HPDE6-E6E7 (cell line): ENCODE measurements at regions not wholly inside any gene's neighbourhood (a gene's known extent, or its start where the extent isn't known, plus 50 kb on each side); places are given as distances from the start of the nearest gene placed in this dataset.

Experiments
- DNase-seq: peaks from one replicate; pipeline ENCODE4 v3.0.0; 2011; ENCODE audit warnings: missing footprints; ENCODE audit errors: extremely low spot score

DNA sequence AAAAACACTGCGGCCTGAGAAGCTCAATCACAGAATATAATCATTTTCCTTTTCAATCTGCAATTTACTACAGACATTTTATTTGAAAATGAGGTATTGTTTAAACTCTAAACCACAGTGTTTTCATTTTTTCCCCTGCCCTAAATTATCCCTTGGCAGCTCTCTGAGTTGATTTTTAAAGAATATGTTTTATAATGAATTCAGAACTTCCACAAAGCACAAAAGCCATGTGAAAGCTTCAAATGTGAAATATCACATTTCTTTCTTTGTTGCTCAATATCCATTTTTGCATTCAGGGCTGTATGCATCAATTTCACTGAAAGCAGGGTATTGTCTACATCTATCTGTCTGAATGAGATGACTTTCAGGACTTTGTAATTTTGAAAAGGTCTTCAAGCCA is 813.6 kb upstream of the ALCAM start:
- DNase-seq = no peak

DNA sequence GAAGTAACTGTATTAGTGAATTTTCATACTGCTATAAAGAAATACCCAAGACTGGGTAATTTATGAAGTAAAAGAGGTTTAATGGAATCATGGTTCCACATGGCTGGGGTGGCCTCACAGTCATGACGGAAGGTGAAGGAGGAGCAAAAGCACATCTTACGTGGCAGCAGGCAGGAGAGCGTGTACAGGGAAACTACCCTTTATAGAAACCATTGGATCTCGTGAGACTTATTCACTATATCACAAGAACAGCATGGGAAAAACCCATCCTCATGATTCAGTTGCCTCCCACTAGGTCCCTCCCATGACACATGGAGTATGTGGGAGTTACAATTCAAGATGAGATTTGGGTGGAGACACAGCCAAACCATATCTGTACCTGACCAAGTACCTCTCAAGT is 812.3 kb upstream of the ALCAM start:
- DNase-seq = no peak

DNA sequence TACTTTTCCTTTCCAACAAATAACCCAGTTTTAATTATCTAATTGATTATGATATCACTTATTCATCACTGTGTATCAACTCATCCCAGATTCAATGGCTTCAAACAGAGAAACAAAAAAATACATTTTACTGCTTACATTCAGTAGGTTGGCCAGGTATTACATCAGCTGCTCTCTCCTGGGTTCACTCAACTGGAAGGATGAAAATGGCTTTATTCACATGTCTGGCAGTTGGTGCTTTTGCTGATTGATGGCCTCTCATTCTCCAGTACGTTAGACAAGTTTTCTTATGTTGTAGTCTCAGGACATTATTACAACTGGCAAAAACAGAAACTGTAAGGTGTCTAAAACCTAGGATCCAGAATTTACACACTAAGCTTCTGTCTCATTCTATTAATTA is 811.0 kb upstream of the ALCAM start:
- DNase-seq = no peak

DNA sequence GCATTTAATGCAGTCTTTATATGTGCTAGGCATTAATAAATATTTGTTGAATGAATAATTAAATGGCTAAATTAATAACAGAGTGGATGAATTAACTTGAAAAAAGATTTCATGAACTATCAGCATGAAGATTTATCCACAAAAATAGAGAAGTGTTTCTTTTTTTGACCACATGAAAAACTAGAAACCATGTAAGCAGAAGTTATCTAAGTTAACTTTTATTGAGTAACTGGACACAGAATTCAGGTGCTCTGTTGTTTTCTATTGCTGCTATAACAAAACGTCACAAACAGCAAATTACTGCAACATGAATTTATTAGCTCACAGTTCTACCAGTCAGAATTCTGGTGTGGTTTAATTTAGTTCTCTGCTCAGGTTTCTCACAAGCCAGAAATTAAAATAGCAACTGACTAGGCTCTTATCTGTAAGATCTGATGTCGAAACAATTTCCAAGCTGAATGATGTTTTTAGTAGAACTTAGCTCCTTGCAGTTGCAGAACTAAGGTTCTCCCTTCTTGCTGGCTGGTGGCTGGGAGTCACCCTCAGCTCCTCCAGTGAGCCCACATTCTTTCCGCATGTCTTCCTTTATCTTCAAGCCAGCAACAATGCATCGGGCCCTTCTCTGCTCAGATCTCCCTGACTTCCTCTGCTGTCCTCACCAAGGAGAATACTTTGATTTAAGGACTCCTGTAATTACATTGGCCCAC is 810.2 kb upstream of the ALCAM start:
- no peak for DNase-seq

DNA sequence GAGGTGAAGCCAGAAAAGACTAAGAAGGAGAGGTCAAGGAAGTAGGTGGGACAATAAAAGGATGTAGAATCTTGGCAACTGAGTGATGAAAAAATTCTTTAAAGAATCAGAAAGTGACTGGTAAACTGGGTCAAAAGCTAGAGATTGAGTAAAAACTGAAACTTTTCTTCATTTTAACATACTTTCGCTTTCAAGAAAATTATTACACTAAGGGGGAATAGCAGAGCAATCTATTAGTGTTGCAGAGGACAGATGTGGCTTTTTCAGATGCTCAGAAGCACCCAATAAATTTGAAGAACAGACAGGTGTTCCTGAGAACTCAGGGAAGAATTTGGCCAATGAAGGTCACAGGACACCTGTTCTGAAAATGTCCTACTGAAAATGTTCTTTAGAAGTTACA is 805.4 kb upstream of the ALCAM start:
- no peak for DNase-seq

DNA sequence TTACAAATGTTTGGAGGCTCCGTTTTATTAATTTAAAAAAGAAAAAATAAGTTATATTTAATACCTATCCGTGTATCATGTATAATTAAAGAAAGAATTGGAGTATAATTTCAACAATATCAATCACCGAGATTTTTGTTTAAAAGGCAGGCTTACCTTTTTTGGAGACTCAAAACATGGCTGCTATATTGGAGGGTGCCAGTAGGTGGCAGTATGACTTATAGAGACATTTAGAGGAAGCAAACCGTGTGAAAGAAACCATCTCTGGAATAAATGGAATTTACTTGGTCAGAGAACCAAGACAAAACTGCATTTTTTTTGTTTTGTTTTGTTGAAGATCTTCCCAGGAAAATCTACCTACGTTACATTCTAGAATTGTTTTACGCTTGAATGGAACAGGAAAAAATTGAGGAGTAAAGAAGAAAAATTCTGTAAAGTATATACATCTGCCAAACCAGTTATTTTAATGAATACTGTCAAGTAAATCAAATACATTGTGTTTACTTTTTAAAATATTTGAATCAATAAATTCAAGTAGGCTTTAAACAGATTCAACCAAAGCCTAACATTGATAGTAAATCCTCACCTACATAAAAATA is 802.6 kb upstream of the ALCAM start:
- DNase-seq = no peak

DNA sequence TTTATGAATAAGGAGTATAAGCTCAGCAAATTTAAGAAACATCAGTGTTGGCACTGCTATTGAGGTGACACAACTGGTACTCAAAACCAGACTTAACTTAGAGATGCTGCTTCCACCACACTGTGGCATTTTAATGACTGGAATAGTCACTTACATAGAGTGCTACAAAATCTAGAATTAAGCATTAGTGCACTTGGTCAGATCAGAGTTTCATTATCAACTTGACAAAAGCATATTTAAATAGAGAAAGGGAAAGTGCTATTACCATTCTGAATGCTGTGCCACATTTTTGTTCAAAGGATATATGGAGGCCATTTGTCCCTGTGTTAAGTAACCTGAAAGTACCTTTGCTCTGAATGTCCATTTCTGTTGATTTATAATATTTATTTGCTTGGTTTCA is 800.7 kb upstream of the ALCAM start:
- DNase-seq = no peak

DNA sequence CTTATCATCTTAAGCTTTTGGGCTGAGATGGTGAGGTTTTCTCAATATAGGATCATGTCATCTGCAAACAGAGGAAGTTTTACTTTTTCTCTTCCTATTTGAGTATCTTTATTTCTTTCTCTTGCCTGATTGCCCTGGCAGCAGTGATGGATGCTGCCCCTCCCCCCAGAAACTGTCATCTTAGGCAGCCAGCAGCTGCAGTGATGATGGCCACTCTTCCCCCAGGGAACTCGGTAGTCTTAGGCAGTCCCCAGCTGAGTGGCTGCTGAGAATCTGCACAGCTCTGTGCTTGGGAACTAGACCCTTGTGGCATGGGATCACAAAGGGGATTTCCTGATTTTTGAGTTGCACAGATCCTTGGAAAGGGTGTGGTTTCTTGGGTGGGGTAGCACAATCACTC is 791.1 kb upstream of the ALCAM start:
- no peak for DNase-seq

DNA sequence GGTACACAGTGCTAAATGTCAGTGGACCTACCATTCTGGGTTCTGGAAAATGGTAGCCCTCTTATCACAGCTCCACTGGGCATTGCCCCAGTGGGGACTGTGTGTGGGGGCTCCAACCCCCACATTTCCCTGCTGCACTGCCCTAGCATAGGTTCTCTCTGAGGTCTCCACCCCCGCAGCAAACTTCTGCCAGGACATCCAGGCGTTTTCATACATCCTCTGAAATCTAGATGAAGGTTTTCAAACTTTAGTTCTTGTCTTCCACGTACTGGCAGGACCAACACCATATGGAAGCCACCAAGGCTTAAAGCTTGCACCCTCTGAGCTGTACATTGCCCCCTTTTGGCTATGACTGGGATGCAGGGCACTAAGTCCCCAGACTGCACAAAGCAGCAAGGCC is 788.2 kb upstream of the ALCAM start:
- no peak for DNase-seq

DNA sequence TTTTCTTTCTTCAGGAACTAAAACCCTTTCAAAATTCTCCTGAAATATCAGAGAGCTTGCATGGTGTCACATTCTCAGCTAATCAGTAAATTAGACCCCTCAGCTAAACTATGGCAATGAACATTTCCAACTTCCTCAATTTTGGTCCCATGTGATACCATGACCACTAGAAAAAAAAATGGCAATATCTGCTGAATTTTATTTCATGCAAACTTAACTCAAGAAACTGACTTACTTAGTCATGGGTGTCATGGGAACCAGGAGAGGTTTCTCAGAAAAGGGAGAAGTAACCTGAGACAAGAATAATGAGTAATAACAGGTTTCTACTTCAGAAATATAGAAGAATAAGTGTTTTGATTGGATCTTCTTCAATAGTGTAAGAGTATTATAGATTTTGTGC is 784.6 kb upstream of the ALCAM start:
- peak; percentile 7 for DNase-seq

DNA sequence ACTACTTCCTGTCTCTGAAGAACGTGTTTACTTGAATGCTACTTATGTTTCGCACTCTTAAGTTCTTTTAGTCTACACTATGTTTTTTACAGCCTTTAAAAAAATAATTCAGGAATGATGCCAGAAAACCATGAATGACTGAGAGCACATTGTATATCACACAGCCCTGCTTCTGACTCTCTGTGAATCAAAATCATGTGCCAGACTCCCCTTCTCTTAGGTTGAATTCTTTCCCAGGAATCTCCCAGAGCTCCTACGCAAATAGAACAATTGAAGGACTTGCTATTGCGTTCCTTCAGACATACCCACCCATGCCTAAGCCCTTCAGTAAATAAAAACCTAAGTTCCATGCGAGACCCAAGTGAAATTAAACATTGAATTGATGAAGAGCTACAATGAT is 782.0 kb upstream of the ALCAM start:
- DNase-seq = no peak

DNA sequence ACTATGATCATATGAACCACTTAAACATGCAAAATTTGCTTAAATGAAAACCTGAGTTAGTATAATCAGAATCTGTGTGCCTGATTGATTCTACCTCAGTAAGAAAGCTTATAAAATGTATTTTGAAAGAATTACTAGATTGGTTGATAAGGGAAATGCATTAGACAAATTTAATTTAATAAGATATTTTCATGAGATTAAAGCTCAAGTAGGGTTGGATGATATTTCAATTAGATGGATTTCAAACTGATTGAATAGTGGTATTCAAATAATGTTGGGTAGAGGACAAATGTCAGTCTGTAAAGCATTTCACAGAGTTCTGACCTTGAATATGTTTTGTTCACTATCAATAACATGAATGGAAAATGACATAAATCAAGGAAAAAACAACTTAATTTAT is 780.4 kb upstream of the ALCAM start:
- DNase-seq = no peak

DNA sequence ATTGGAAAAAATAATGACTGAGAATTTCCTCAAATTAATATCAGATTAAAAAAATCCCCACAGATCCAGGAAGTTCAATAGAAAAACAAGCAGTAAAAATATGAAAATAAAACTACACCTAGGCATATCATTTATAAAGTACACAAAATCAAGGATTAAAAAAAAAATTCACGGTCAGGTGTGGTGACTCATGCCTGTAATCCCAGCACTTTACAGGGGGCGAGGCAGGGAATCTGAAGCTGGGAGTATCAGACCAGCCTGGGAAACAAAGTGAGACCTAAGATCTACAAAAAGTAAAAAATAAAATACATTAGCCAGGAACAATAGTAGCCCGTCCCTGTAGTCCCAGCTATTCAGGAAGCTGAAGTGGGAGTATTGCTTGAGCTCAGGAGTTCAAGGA is 778.3 kb upstream of the ALCAM start:
- DNase-seq = no peak

DNA sequence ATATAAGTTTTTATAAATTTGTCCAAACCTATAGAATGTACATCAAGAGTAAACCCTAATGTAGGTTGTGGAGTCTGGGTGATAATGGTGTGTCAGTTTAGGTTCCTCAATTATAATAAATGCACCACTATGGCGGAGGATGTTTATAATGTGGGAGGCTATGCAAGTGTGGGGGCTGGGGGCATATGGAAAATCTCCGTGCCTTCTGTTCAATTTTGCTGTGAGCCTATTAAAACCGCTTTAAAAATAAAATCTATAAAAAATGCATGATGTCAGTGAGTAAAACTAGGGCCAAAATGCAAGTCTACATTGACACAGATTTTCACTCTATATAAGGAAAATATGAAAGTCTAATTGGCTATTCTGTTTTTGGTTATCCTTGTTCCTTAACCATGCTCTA is 774.9 kb upstream of the ALCAM start:
- no peak for DNase-seq

DNA sequence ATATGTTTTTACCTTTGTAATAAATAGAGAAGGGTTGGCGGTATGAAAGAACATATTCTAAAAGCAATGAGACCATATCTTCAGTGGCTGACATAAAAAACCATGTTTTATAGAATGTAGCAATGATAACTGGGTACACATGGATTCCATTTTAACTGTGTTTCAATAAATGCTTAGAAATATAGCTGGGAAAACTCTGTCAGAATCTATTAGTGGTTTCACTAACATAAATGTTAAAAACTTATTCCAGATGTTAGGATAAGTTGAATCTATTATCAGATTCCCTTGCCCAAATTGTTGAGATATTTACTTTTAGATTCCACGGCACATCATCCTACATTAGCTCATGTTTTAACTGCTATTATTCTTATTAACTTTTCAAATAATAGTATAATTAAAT is 772.2 kb upstream of the ALCAM start:
- no peak for DNase-seq

DNA sequence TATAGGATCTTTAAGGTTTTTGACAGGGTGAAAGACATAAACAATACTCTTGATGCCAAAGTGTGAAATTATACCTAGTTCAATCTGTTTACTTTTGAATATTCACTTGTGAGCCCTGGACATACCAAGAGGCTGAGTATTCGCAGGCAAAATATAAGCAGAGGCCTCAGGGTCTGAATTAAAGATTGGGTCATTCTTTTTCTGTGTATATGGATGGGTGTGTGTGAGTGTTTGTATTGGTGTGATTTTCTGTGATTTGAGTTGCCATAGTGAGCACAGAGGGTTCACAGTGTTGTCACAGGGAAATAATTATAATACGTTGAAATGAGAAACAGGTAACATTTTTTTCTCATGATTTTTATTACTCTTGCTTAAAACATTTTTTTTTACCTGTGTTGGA is 770.7 kb upstream of the ALCAM start:
- DNase-seq = no peak

DNA sequence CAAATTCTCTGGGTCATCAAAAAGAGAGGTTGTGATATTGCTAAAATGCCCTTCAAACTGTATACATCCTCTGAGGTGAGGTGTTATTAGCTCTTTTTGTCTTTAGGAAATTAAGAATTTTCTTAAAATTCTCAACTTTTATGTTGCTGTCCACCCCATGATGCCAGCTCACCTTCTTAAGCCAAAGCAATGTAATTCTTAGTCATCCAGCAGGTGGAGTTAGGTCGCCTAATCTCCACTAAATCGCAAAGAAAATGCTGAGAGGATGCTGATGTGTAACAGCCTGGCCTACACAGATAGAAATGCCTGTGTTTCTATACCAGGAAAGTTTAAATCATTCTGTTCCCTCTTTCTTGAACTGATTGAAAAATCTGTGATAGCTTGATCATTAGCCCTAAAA is 770.2 kb upstream of the ALCAM start:
- peak; percentile 34 for DNase-seq

DNA sequence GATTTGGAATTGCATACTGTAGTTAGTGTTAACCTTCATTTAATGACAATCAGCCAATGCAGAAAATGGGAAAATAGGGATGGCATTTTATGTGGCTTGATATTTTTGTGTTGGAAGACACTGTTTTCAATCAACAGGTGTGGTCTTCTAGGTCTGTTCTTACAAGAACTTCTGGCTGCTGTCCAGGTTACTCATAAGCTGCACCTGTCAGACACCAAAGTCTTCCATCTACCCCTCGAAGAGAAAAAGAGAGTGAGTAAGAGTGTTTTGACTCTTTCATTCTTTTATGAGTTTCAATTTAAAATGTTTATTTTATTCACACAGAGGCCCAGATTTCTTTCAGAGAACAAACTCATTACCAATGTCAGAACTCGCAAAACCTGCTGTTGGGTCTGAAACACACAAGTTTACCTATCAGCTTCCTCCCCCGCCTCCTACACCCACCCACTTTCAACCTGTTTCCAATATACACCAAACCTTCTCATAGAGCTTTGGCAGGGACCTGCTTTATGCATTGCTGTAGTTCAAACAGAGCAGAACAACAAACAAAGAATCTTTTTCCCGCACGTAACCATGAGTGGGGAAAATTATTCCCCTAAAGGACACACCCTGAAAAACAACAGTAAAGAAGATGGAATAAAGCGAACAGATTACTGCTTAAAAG is 767.7 kb upstream of the ALCAM start:
- no peak for DNase-seq

DNA sequence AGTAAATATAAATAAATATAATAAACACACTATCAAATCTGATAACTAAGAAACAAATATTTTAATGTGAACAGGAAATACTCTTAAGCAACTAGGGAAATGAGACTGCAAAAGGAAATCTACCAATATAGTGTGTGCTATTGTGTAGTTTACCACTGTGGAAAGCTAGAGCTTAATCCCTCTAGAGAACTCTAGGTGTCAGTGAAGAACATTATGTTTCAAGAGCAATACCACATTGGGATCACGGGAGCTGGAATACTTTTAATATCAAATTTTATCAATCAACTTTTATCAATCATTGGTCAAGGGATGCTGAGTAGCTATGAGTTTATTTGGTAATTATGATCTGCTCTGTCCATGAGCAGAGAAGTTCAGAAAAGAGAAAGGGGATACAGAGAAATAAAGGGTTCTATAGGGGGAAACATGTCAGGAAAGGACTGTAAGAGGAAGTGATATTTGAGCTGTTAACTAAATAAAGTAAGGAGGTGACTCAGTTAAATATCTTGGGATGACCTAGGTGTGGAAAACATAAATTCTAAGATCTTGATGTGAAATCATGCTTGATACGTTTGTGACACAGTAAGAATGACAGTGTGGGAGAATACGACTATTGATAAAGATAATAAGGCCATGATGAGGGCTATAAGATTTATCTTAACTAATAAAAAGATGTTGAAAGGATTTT is 762.2 kb upstream of the ALCAM start:
- DNase-seq = no peak

DNA sequence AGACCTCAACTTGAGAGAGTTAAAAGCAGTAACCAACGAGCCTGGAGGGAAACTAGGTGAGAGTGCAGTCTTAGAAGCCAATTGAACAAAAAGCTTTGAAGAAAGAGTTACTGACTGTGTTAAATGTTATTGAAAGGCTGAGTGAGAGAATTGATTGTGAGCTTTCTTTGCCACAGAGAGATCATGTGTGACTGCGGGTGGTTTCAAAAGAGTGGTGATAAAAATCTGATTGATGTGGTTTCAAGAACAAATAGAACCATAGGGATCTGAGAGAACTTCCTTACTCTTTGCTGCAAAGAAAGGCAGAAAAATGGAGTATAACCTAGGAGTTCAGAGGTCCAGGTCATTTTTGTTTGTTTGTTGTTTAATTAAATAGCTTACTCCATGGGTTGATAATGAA is 759.9 kb upstream of the ALCAM start:
- DNase-seq = no peak

DNA sequence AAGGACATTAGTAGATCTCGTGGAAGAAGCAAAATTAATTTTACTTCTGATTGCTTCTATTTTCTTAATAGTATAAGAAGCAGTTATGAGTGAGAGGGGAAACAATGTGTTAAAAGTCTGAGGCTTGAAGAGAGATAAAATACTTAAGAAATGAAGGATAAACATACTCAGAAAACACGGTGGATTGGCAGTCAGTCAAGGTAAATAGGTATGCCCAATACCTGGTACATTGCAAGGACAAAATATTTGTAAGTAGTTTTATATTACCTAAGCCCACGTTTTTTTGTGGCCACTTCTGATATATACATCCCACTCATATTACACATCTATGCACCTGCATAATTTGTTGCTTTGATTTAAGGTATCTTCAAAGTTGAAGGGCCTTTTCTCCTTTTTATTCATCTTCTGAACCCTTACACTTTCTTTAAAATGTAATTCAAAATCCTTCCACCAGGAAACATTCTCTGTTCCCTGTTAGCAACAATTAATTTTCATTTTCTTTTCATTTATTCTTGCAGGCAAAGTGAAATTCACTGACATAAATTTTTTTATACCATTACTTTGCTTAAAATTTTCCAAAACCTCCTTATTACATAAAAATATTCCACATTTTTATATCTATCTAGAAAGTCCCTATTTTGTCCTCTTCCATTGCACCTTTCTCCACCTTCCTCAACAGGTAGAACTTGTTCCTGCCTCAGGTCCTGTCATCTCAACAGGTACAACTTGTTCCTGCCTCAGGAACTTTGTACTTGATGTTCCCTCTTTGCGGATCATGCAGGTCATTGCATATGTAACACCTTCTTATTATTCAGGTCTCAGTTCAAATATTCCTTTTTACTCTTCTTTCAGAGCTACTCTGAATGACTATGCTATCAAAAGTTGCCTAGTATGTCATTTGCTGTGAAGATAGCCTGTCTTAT is 755.7 kb upstream of the ALCAM start:
- no peak for DNase-seq

DNA sequence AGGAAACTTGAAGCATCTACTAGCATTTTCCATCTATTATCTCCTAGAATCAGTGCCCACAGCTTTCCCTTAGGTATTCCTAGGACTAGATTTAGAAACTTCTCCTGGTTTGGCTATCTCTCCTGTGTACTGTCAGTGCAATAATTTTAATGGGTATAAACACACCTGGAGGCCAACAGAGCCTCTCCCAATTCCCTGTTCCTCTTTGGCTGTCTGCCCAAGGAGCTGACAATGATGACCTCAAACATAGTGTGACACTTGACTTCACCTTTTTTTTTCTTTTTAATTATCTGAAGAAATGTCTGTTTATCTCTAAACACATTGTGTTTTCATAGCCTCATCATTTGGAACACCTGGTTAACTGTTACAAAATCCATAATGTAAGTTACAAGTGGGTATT is 754.5 kb upstream of the ALCAM start:
- DNase-seq = no peak
